Breast epithelium (tissue), 4 donors: ENCODE measurements at regions not wholly inside any gene's neighbourhood (a gene's known extent, or its start where the extent isn't known, plus 50 kb on each side); places are given as distances from the start of the nearest gene placed in this dataset.

Experiments used
- DNase-seq, 2 donors: peaks; one replicate each; pipeline ENCODE4 v3.0.0-alpha.2; 2019; ENCODE audit warnings: low spot score in 2 of 2
- H3K27ac ChIP-seq, 2 donors: fragments of 200-600 bp; sonication (generic) in 1 of 2; one replicate each; pipeline ENCODE4 v1.5.1; 2016 to 2019; ENCODE audit warnings: mild to moderate bottlenecking in 1 of 2
- H3K27me3 ChIP-seq, 2 donors: fragments of 200-600 bp; sonication (generic) in 1 of 2; one replicate each; pipeline versions ENCODE4 v1.5.1 to v1.6.0; 2017 to 2019; ENCODE audit warnings: control low read depth in 1 of 2, mild to moderate bottlenecking in 1 of 2
- H3K36me3 ChIP-seq: fragments of 200-600 bp; one replicate; pipeline ENCODE4 v1.5.1; 2019
- H3K4me1 ChIP-seq, 2 donors: fragments of 200-600 bp; sonication (generic); one replicate each; pipeline ENCODE4 v1.5.1; 2016 to 2019; ENCODE audit warnings: control low read depth in 1 of 2
- H3K4me3 ChIP-seq, 3 donors: fragments of 200-600 bp; sonication (generic); 1 replicate in 2 of 3; 2 replicates in 1 of 3; pipeline ENCODE4 v1.5.1; 2016 to 2019; ENCODE audit warnings: mild to moderate bottlenecking in 3 of 3, moderate library complexity in 2 of 3
- H3K9me3 ChIP-seq, 2 donors: fragments of 200-600 bp; sonication (generic) in 1 of 2; one replicate each; pipeline ENCODE4 v1.5.1; 2016 to 2019; ENCODE audit warnings: control low read depth in 1 of 2
- CTCF ChIP-seq, 3 donors: fragments of 450-650 bp; IDR thresholded peaks; one replicate each; pipeline ENCODE4 v1.5.1; 2016 to 2017; ENCODE audit warnings: antibody characterized with exemption in 3 of 3, mild to moderate bottlenecking in 3 of 3, moderate library complexity in 3 of 3
- POLR2A ChIP-seq: fragments of 450-650 bp; IDR thresholded peaks from one replicate; pipeline ENCODE4 v1.6.1; 2016; ENCODE audit warnings: antibody characterized with exemption, mild to moderate bottlenecking, moderate library complexity
- POLR2AphosphoS5 ChIP-seq, 3 donors: sonication (generic); formaldehyde crosslinking; IDR thresholded peaks; one replicate each; pipeline ENCODE4 v1.6.1; 2017; ENCODE audit warnings: antibody characterized with exemption in 3 of 3
- intact Hi-C: fragments of 100-400 bp; cut with DNase I; formaldehyde crosslinking; loops from one replicate; pipeline ENCODE4 v1.15.1; 2023; ENCODE audit warnings: low total_unique reads

DNA sequence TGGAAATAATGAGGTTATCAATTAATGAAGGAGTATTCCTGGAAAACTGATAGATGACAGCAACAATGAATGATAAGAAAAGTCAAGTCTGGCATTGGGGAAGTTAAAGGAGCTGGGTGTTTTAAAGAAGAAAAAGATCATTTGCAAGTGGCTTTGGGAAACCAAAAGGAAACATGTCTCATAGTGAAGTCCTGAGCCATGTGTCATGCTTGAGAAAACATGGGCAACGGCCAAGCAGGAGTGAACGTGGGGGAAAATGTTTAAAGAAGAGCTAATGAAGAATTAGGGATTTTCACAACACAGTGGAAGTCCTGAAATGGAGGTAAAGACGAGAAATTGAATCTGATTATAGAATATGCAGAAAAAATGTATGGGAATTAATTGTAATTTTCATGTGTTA is 1383.2 kb upstream of the CELF2 start:
- intact Hi-C loops: loop anchor here (2.0 kb wide), 1 partner anchor 32 kb away; no protein-coding TSS in a partner anchor
- DNase-seq: no peak
- Histone ChIP-seq H3K27me3 (no peaks in the 10 kb centered on the region), H3K36me3 (no peaks in the 10 kb centered on the region), H3K9me3 (no peaks in the 10 kb centered on the region), H3K4me1 (no peaks in the 10 kb centered on the region), H3K27ac (no peak overlapping the region), H3K4me3 (no peak overlapping the region)
- no peak for TF ChIP-seq POLR2AphosphoS5 (IDR thresholded peaks at IDR 0.05)
- TF ChIP-seq POLR2A: no peak
- TF ChIP-seq CTCF (IDR thresholded peaks at IDR 0.05): no peak

GRCh38 chr10:9635691-9636090 is 1382.0 kb upstream of the CELF2 start:
- intact Hi-C loops: loop anchor here (2.0 kb wide), 1 partner anchor 33 kb away; no protein-coding TSS in a partner anchor
- Histone ChIP-seq H3K4me1 (no peaks in the 10 kb centered on the region), H3K9me3 (no peaks in the 10 kb centered on the region), H3K36me3 (no peaks in the 10 kb centered on the region), H3K27me3 (no peaks in the 10 kb centered on the region), H3K4me3 (no peak overlapping the region), H3K27ac (no peak overlapping the region)
- DNase-seq: no peak
- TF ChIP-seq POLR2AphosphoS5 (IDR thresholded peaks at IDR 0.05) (no peak), CTCF (IDR thresholded peaks at IDR 0.05) (no peak), POLR2A (no peak)

DNA sequence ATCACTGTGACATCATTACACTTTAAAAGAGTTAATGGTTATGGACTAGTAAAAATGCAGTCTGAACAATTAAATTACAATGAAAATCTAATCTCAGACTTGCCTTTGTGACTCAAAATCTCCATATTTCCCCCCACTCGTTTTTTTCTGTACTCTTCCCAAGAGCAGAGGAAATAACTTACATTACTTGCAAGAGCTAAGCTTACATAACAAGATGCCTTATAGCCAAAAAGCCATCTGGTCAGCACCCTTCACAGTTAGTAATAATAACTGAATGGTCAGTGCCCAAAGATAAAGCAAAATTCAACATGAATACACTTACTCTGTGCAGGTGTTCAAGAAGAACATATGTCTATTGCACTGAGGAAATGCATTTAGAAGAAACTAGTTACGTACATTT is 1381.5 kb upstream of the CELF2 start:
- intact Hi-C loops: no loop called here

DNA sequence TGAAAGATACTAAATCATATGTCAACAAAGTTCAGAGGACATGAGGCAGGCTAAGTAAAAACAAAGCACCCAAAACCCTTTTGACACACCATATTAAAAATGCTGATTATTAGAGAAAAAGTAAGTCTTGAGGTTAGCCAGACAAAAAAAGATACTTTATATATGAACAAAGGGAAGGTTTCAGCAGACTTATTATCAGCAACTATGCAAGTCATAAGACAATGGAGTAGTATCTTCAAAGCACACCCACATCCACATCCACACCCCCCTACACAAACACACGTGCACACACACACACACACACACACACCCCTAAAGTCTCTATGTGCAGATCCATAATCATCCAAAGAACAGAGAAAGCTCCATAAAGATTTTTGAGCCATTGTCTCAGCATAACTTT is 1373.9 kb upstream of the CELF2 start:
- H3K36me3 ChIP-seq: peaks cover 5% of the 10 kb centered on the region
- TF ChIP-seq POLR2A (no peak), POLR2AphosphoS5 (IDR thresholded peaks at IDR 0.05) (no peak), CTCF (IDR thresholded peaks at IDR 0.05) (no peak)
- H3K27me3 ChIP-seq: no peaks in the 10 kb centered on the region
- H3K27ac ChIP-seq: no peak overlapping the region
- intact Hi-C loops: no loop called here
- no peaks in the 10 kb centered on the region for H3K4me1 ChIP-seq
- H3K9me3 ChIP-seq: peaks cover 0 to 11% of the 10 kb centered on the region in 2 donors
- DNase-seq: no peak
- no peak overlapping the region for H3K4me3 ChIP-seq

More for the DNA sequence above, 1381.5 kb upstream of the CELF2 start:
- no peaks in the 10 kb centered on the region for H3K4me1 ChIP-seq
- H3K27ac ChIP-seq: no peak overlapping the region
- no peak for DNase-seq
- no peaks in the 10 kb centered on the region for H3K27me3 ChIP-seq
- no peak for TF ChIP-seq POLR2AphosphoS5 (IDR thresholded peaks at IDR 0.05)
- no peak for TF ChIP-seq POLR2A
- TF ChIP-seq CTCF (IDR thresholded peaks at IDR 0.05): no peak
- no peaks in the 10 kb centered on the region for H3K9me3 ChIP-seq
- no peak overlapping the region for H3K4me3 ChIP-seq
- no peaks in the 10 kb centered on the region for H3K36me3 ChIP-seq

GRCh38 chr10:9645404-9645803 is 1372.3 kb upstream of the CELF2 start:
- peaks cover 0 to 11% of the 10 kb centered on the region in 2 donors for H3K9me3 ChIP-seq
- intact Hi-C loops: no loop called here
- no peak overlapping the region for H3K4me3 ChIP-seq
- no peaks in the 10 kb centered on the region for H3K27me3 ChIP-seq
- no peak overlapping the region for H3K27ac ChIP-seq
- peaks cover 5% of the 10 kb centered on the region for H3K36me3 ChIP-seq
- H3K4me1 ChIP-seq: no peaks in the 10 kb centered on the region
- TF ChIP-seq POLR2AphosphoS5 (IDR thresholded peaks at IDR 0.05) (no peak), POLR2A (no peak), CTCF (IDR thresholded peaks at IDR 0.05) (no peak)
- no peak for DNase-seq
